ENCODE measurements at regions not wholly inside any gene's neighbourhood (a gene's known extent, or its start where the extent isn't known, plus 50 kb on each side); places are given as distances from the start of the nearest gene placed in this dataset.
"Not testable (repeated sequence)": the region's sequence is repeated elsewhere in the genome, so short reads cannot be mapped to it uniquely, and the experiment has no call there.

DNA sequence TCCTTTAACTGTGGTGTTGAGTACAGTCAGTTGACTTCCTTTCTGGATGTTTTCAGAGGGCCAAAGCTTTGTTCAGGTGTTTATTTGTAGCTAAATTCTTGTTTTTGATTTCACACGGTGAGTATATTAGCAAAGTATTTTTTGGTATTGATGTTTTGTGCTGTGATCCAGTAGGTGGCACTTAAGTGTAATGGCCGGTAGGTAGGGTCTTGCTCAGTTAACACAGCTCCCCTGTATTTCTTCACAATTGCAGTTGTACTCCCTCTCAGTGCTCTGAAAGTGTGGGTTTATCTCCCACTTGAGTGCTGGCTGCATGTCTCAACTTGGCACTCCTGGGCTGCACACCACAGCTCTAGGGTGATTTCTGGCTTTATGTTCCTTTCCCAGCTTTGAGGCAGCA is 339.5 kb downstream of the AEBP2 start:
- no peak for DNase-seq

DNA sequence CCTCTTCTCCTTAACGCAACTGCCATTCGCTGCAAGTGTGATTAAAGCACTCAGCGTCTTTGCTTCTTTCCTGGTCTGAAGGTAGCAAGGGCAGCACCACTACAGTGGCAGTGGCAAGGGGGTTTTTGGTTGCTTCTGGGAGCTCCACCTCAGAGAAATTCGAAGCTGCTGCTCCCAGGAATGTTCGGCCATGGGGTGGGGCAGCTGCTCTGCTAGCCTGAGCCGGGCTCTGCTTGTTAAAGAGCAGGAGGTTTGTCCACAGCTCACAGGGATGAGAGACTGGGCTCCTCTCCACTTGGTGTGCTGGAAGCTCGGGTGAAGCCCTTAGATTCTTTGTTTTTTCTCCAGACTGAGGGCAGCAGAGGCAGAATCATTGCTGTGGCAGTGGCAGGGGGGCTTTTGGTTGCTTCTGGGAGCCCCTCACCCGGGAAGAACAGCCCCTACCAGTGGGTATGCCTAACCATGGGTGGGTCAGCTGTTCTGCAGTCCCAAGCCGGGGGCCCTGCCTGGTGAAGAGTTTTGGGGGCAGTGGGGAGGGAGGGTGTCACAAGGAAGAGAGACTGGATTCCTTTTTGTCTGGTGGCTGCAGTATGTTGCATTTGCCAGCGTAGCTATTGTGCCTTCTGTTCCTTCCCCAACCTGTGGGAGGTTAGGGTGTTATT is 340.2 kb downstream of the AEBP2 start:
- no peak for DNase-seq

DNA sequence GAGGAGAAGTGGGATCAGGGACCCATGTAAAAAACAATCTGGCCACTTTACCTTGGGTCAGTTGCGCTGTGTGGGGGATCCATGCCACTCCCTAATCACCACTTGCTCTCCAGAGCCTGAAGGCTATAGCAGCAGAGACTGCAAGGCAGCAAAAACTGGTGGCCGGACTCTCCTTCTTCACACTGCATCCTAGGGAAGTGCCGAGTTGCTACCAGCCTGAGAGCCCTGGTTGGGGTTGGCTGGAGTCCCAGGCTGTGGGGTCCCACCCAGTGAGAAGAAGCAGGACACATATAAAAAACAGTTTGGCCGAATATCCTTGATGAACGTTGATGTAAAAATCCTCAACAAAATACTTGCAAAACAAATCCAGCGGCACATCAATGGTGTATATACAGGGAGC is 341.2 kb downstream of the AEBP2 start:
- DNase-seq = no peak

DNA sequence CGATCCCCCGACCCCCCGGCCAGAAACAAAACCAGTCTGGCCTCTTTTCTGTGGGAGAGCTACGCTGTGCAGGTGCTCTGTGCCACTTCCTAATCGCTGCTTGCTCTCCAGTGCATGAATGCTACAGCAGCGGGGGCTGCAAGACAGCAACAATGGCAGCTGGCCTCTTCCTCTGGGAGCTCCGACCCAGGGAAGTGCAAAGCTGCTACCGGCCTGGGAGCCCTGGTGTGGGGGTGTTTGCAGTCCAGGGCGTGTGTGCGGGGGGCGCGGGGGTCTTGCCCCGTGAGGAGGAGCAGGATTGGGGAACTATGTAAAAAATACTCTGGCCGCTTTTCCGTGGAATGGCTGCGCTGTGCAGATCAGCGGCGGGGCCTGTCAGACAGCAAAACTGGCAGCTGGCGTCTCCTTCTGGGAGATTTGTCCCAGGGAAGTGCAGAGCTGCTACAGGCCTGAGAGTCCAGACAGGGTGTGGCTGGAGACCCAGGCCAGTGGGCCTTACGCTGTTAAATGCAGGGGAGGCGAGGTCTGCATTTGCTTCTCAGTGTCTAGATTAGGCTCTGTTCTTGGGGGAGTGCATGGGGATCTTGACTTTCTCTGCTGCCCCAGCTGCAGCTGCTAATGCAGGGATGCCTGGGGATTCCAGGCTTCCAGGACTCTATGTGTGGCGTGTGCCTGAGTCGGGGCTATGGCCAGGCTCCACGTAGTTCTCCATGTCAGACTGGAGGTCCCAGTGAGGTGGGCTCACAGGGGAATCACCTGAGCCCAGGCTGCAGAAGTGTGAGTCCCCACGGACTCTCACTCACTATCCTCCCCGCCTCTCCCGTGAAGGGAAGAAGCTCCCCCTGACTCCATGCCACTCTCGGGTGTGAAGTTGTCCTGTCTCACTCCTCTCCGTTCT is 344.5 kb downstream of the AEBP2 start:
- no peak for DNase-seq

DNA sequence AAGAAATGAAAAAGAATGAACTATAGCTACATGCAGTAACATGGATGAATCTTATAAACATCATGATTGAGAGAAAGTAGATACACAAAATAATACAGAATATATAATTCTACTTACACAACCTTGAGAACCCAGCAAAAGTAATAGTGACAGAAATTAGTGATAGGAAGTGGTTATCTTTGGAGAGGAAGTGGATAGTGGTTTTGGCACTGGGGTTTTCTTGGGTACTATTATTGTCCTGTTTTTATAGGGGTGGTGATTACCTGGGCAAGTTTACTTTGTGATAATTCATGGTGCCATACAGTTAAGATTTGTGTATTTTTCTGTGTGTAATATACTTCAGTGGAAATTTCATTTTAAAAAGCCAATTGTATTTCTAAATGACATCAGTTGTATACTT is 352.7 kb downstream of the AEBP2 start:
- no peak for DNase-seq

DNA sequence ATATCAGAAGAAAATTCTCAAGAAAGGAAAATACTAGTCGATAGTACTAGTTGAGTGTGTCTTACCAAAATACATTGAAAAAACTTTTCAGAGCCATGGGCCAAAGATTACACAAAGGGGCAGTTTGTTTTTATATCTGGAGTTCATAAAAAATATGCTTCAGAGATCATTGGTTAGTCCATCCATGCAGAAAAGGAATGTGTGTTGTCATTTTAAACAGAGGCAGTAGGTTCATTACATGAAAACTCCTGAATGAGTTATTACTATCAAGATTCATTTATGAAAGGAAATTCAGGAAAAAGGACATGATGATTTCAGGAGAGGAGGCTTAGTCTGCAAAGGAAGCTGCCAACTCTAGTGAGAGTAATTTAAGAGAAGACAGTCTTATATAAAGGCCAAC is 354.8 kb downstream of the AEBP2 start:
- no peak for DNase-seq

DNA sequence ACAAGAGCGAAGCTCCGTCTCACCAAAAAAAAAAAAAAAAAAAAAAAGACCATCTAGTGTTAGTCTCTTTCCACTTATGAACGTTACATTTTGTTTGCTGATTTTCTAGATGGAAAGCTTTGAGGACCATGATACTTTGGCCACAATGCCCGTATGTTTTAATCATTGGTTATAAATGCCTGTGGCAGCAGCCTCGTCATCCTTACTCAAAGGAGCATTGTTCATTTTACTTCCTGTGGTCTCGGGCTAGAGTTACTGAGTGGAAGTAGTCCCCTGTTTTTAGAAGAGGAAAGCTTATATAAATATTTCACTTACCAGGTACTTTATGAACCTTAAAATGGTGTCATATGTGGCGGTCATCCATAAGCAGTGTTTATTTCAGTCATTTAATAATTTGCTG is 359.9 kb downstream of the AEBP2 start:
- no peak for DNase-seq

DNA sequence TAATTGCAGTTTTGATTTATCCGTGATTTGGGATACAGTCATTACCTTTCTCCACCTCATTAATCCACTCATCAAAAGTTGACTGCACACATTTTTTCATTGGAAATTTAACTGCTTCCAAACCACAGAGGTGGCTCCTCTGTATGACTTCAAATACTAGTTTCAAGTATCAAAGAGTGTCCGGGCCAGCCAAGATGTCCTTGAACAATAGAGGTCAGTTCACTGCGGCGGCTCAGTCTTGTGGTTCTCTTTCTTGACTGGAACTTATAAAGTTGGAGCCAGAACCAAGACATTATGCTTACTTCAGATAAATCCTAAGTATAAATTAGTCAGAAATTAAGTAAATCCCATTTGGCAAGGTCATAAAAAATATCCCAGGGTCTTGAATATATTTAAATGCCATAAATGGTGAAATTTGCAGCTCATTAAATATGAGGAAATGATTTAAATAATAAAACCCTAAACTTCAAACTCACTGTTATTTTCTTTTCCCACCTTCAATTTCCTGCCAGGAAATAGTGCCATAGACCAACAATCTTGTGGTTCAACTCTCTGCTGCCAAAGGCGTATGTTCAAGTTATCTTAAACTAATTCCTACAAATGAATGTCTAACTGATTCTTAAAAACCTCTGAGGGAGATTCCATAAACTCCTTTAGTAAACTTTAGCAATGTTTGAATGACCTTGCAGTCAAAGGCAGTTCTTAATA is 360.8 kb downstream of the AEBP2 start:
- no peak for DNase-seq

DNA sequence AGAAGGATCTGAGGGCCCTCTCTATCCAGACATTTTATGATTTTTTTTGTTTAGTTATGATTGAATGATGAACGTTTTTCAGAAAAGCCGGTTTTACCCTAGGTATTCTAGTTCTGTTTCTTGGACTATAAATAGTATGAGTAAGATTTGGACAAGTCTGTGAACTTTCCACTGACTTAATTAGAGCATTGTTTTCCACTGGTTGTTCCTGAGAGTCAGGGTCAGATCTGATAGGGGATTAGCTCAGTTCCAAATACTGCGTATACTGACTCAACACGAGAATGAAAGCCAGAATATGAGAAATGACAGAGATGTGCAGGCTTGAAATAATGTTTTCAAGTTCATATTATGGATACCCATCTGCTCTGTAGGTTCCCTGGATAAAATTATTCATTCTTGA is 361.6 kb downstream of the AEBP2 start:
- DNase-seq = no peak

DNA sequence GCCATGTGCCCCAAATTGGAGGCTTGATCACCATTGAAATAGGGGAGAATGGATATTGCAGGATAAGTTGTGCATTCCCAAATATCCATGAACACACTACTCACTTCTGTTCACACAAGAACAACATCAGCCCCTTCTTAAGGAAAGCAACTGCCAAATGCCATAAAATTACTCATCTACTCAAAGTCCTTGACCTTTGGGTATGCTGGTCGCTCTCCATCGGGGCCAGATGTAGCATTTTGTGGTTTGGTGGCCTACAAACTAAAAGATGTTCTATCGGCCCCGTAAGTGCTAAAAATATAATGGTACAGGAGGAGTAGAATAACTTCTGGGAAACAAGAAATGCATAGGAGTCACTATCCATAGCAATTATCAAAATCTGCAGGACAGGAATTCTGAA is 362.6 kb downstream of the AEBP2 start:
- no peak for DNase-seq

DNA sequence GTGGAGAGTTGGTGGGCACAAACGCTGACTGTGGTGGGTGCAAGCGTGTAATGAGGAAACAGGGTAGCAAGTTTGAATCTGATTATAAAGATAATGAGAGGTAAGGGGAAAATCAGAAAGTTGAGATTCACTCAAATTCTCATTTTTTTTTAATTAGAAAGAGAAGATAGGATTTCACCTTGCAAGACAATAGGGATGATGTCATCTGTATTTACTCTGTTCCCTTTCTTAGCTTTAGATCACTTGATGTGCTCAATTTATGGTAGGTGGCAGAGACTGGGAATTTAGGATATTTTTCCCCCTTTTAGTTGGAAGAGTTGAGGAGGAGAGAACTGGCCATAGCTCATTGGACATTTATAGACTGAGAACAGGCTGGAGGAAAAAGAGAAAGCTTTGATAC is 363.6 kb downstream of the AEBP2 start:
- DNase-seq = no peak

DNA sequence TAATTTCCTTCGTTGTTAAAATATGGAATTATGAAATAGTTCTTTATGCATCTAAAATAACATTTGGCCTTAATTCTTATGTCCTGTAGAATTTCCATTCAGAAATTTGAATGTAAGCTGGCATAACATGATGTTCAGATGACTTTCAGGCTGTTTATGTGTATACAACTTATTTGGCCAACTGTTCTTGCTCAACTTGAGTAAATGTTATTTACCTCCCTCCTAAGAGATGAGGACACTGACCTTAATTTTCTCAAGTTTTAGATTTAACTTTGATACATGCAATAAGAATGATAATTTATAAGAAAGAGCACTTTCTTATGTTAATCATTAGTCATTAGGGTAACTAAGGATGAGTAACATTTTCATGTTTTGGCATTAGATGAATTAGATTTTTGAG is 365.4 kb downstream of the AEBP2 start:
- DNase-seq = no peak

DNA sequence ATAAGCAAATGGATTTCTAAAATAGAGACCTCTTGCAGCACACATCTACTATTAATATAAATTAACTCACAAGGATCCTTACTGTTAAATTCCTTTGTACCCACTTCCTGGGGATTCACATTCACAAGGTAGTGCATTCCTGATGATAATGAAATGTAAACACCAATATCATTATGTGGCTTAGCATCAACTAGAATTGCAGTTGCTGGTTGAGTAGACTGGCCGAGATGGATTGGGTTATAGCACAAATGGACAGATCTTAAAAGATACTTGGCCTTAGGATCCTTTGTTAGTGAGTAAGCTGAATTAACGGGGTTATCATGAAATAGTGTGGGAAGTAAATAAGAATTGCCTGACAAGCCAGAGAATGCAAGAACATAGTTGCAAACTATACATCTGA is 369.1 kb downstream of the AEBP2 start:
- no peak for DNase-seq

DNA sequence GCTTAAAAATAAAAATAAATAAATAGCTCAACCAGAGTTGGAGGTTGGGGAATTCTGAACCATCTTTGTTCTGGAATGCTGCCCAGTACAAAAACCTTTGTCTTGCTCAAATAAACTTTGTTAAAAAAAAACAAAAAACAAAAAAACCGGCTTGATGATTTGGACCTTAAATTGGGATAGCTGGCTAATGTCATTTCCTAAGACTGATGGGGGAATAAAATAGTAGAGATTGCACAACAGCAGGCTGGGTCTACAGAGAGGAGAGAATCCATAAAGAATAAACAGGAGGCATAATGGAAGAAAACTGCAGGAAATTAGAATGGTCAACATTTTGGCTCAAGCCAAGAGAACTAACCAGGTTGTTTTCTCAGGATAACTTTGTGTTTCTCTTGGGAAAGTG is 370.9 kb downstream of the AEBP2 start:
- DNase-seq = no peak

DNA sequence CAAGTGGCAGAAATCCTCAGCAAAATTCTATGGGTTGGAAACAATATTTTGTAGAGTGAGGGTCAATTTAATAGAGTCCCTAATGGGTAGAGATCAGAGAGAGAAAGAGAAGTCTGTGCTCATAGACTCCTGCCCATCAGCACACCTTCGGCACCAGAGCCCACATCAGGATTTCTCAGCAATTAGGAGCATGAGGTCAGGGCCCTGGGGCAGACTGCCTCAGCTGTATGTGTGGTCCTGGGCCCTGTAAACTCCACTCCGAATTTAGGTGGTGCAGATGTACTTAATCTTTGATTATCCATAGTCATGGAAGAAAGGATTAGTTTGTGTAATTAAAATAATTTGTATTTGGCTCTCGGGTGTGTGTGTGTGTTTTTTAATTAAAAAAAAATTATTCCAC is 372.6 kb downstream of the AEBP2 start:
- no peak for DNase-seq

DNA sequence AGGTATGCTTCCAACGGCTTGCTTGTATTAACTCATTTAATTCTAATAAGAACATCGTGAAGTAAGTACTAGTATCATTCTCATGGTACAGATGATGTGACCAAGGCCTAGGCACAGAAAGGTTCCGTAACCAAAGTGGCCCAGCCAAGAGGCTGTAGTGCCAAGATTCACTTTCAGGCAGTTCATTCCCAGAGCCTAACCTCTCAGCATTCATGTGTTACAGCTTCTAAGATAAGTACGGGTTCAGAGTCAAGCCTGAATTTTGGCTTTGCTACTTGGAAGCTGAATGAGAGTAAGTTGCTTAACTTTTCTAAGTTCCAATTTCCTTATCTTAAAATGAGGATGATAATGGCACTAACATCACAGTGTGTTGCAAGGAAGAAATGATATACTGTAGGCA is 379.9 kb downstream of the AEBP2 start:
- DNase-seq = no peak

DNA sequence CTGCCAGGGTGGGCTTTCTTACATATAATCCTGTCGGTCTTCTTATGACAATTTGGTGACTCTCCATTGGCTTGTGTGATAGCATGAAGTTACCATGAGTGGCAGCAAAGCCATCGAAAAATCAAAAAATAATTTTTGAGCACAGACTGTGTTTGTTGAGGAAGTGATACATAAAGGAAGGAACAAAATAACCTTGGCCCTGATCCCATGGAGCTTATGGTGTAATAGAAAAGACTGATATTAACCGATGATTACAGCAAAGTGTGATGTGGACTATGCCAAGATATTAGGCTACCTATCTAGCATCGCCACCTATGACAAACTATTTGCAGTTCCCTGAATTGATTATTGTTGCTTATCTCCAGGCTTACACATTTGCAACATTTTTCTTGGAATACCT is 383.2 kb downstream of the AEBP2 start:
- no peak for DNase-seq

DNA sequence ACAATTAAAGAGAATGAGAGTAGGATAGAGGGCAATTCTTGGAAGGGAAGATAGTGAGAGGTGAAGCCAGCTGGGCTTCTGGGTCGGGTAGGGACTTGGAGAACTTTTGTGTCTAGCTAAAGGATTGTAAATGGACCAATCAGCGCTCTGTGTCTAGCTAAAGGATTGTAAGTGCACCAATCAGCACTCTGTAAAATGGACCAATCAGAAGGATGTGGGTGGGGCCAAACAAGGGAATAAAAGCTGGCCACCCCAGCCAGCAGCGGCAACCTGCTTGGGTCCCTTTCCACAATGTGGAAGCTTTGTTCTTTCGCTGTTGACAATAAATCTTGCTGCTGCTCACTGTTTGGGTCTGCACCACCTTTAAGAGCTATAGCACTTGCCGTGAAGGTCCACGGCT is 384.0 kb downstream of the AEBP2 start:
- DNase-seq = not testable (repeated sequence)

DNA sequence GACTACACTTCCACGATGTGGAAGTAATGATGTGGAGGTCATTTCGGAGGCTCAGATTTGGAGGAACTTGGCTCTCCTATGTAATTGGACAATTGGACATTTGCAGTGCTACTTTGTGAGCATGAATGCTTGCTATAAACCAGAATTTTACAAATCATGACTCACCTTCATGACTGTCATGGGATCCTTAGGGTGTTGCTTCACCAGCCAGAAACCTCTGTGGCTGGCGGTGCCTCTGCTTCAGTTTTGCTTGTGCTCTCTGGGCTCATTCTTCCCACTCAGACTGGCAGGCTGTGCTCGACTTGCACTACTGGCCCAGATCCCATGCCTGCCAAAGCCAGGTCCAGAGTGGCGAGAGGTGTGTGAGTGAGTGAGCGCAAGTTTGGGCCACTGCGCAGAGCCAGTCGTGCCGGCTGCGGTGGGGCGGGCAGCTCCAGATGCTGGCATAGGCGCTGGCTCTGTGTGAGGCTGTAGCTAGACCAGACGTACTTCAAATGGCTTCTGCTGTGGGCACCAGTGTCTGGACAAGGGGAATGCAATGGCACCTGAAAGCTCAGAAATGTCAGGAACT is 387.8 kb downstream of the AEBP2 start:
- DNase-seq = no peak

DNA sequence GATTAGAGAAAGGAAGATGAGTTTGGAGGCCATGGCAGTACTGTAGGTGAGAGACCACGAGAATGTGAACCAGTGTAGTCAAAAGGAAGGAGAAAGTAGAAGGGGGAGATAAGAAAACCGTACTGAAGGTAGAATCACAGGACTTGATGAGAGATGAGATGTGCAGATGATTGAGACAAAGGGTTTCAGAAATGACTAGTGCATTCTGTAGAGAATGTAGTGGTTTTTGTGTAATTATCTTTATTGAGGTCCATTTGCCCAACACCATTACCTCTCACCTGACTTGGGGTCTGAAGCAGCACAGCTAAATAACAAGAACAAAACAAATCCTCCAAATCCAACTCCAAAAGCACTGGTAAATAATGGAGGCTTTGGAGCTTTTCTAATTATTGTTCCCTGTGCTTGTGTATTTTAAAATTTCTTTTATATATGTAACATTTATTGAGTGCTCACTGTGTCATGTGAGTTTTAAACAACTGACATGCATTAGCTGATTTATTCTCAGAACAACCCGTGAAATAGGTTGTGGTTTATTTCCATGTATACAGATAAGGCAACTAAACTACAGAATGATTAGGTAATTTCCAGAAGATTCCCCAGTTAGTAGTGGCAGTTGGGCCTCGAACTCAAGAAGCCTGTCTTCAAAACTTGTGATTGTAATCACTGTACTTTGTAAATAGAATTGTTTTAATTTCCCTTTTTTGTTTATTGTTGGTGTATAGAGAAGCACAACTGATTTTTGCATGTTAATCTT is 390.0 kb downstream of the AEBP2 start:
- no peak for DNase-seq

DNA sequence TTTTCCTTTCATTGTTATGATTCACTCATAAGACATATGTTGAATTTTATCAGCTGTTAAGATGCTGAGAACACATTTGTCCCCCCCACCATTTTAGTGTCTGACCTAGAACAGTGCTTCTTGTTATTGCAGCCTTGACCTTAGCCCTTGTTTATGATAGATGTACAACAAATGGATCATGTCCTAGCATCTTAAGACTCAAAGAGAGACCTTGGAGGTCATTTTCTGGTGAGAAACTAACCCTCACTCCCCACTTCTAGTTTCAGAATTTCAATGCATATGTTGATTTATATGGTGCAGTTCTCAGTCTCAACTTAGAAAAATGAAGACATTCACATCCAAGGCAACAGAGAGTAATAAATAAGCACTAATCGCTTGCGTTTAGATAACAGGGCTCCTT is 391.2 kb downstream of the AEBP2 start:
- DNase-seq = no peak

DNA sequence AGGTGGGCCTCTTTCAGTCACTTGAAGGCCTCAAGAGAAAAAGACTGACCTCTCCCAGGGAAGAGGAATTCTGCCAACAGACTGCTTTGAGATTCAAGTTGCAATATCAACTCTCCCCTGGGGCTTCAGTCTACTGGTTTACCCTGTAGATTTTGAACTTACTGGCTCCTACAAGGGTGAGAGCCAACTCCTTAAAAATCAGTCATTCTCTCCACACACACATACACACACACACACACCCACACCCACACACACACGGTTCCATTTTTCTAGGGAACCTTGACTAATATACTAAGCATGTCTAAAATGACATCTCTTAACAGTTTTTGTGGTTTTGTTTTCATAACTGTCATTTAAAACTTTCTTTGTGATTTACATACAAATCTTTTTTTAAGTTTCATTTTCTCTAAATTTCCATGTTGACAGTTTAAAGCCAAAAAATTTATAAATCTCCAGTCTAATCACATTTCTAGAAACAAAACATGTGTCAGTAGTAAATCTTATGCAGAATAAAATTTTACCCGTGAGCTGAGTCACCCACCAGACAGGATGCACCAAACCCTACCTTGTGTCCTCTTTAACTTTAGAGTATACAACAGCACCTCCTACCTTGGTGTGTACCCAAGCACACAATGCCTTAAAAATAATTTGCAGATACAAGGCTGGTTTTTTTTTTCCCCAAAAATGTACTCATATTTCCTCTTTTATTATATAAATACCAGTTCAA is 394.6 kb downstream of the AEBP2 start:
- DNase-seq = no peak

All from NCI-H1436 (cell line).